OCI-LY7 (cell line): ENCODE measurements at regions not wholly inside any gene's neighbourhood (a gene's known extent, or its start where the extent isn't known, plus 50 kb on each side); places are given as distances from the start of the nearest gene placed in this dataset.

Experiments
- EZH2phosphoT487 ChIP-seq: fragments of 200-600 bp; sonication (generic); IDR thresholded peaks from 2 replicates; pipeline ENCODE4 v1.6.1; 2018; ENCODE audit warnings: low read depth, borderline replicate concordance, mild to moderate bottlenecking, mixed run types, antibody characterized with exemption, low read length, moderate library complexity, mixed read lengths
- TF ChIP-seq, protein P1 (sequence below): fragments of 200-600 bp; sonication (generic); conservative IDR thresholded peaks from 2 replicates; pipeline ENCODE4 v1.5.1; 2014; ENCODE audit warnings: mild to moderate bottlenecking, antibody characterized with exemption, low read length, moderate library complexity, mixed read lengths

DNA sequence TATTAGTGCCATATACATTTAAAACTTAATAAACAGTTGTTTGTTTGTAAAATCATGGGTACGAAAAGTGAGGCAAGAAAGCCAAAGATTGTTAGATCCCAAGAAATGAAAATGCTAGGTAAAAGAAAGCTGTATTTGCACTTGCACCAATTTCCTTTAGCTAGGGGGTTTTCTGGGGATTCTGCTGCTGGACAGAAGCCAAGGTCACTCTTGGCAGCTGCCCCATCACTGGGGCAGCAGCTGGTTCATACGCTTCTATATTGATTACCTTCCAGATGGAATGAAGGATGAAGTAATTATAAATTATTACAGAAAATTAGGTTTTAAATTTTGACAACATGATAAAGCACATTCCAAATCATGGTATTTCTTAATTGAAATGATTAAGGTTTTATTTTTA, 127.4 kb downstream of the SLITRK5 start:
- TF ChIP-seq, protein P1, sequence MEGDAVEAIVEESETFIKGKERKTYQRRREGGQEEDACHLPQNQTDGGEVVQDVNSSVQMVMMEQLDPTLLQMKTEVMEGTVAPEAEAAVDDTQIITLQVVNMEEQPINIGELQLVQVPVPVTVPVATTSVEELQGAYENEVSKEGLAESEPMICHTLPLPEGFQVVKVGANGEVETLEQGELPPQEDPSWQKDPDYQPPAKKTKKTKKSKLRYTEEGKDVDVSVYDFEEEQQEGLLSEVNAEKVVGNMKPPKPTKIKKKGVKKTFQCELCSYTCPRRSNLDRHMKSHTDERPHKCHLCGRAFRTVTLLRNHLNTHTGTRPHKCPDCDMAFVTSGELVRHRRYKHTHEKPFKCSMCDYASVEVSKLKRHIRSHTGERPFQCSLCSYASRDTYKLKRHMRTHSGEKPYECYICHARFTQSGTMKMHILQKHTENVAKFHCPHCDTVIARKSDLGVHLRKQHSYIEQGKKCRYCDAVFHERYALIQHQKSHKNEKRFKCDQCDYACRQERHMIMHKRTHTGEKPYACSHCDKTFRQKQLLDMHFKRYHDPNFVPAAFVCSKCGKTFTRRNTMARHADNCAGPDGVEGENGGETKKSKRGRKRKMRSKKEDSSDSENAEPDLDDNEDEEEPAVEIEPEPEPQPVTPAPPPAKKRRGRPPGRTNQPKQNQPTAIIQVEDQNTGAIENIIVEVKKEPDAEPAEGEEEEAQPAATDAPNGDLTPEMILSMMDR = no peak
- TF ChIP-seq EZH2phosphoT487 = no peak
